H9 (cell line): ENCODE measurements at regions not wholly inside any gene's neighbourhood (a gene's known extent, or its start where the extent isn't known, plus 50 kb on each side); places are given as distances from the start of the nearest gene placed in this dataset.

ENCODE experiments used
- DNase-seq: peaks from one replicate; pipeline ENCODE4 v3.0.0-alpha.2; 2017
- H2AFZ ChIP-seq: one replicate; pipeline ENCODE4 v1.6.1; 2013; ENCODE audit warnings: mild to moderate bottlenecking, low read length, control low read depth, moderate library complexity
- H2AK5ac ChIP-seq: 2 replicates; pipeline ENCODE4 v1.6.1; 2013; ENCODE audit warnings: low read length, control low read depth, mixed read lengths; ENCODE audit not compliant: insufficient read length
- H2BK120ac ChIP-seq: one replicate; pipeline ENCODE4 v1.6.1; 2013; ENCODE audit warnings: low read depth, mild to moderate bottlenecking, low read length, control low read depth, inconsistent platforms; ENCODE audit not compliant: poor library complexity, severe bottlenecking
- H2BK12ac ChIP-seq: 2 replicates; pipeline ENCODE4 v1.6.1; 2013; ENCODE audit warnings: low read length, control low read depth, mixed read lengths, low read depth; ENCODE audit not compliant: insufficient read length
- H2BK15ac ChIP-seq: 2 replicates; pipeline ENCODE4 v1.6.1; 2013; ENCODE audit warnings: low read depth, low read length, control low read depth
- H2BK20ac ChIP-seq: one replicate; pipeline ENCODE4 v1.6.1; 2013; ENCODE audit warnings: low read depth, mild to moderate bottlenecking, low read length, control low read depth, inconsistent platforms; ENCODE audit not compliant: poor library complexity, severe bottlenecking
- H2BK5ac ChIP-seq: 2 replicates; pipeline ENCODE4 v1.6.1; 2013; ENCODE audit warnings: low read length, control low read depth, mixed read lengths; ENCODE audit not compliant: insufficient read length
- H3K14ac ChIP-seq: 2 replicates; pipeline ENCODE4 v1.6.1; 2013; ENCODE audit warnings: low read length, control low read depth; ENCODE audit not compliant: insufficient read depth
- H3K18ac ChIP-seq: 2 replicates; pipeline ENCODE4 v1.6.1; 2013; ENCODE audit warnings: low read depth, mild to moderate bottlenecking, mixed read lengths, low read length, control low read depth; ENCODE audit not compliant: insufficient read length
- H3K23ac ChIP-seq: 2 replicates; pipeline ENCODE4 v1.6.1; 2013; ENCODE audit warnings: low read length, control low read depth, mixed read lengths, low read depth; ENCODE audit not compliant: insufficient read length
- H3K23me2 ChIP-seq: 2 replicates; pipeline ENCODE4 v1.6.1; 2013; ENCODE audit warnings: low read depth, mild to moderate bottlenecking, mixed read lengths, low read length, control low read depth; ENCODE audit not compliant: insufficient read length, poor library complexity, severe bottlenecking
- H3K27ac ChIP-seq: 2 replicates; pipeline ENCODE4 v1.5.1; 2013; ENCODE audit warnings: low read length, control low read depth, mixed read lengths, low read depth; ENCODE audit not compliant: insufficient read length
- H3K27me3 ChIP-seq: 2 replicates; pipeline ENCODE4 v1.6.1; 2013; ENCODE audit warnings: low read length, control low read depth, inconsistent platforms; ENCODE audit not compliant: insufficient read depth
- H3K4ac ChIP-seq: 2 replicates; pipeline ENCODE4 v1.6.1; 2013; ENCODE audit warnings: low read depth, mild to moderate bottlenecking, control low read depth, inconsistent platforms, low read length, moderate library complexity
- H3K4me1 ChIP-seq: 2 replicates; pipeline ENCODE4 v1.6.1; 2013; ENCODE audit warnings: low read length, control low read depth, inconsistent platforms; ENCODE audit not compliant: insufficient read depth
- H3K4me2 ChIP-seq: 2 replicates; pipeline ENCODE4 v1.6.1; 2013; ENCODE audit warnings: low read length, control low read depth, mixed read lengths; ENCODE audit not compliant: insufficient read length, insufficient read depth
- H3K56ac ChIP-seq: 2 replicates; pipeline ENCODE4 v1.6.1; 2013; ENCODE audit warnings: low read depth, mild to moderate bottlenecking, mixed read lengths, low read length, control low read depth; ENCODE audit not compliant: insufficient read length
- H3K79me1 ChIP-seq: 2 replicates; pipeline ENCODE4 v1.6.1; 2013; ENCODE audit warnings: low read depth, mild to moderate bottlenecking, moderate library complexity, low read length, control low read depth, inconsistent platforms; ENCODE audit not compliant: insufficient read depth, poor library complexity, severe bottlenecking
- H3K79me2 ChIP-seq: 2 replicates; pipeline ENCODE4 v1.6.1; 2013; ENCODE audit warnings: low read length, control low read depth, inconsistent platforms; ENCODE audit not compliant: insufficient read depth
- H3K9ac ChIP-seq: 2 replicates; pipeline ENCODE4 v1.6.1; 2013; ENCODE audit warnings: low read length, control low read depth, mixed read lengths; ENCODE audit not compliant: insufficient read length; ENCODE audit errors: extremely low read depth
- H3K9me3 ChIP-seq: one replicate; pipeline ENCODE4 v1.6.1; 2013; ENCODE audit warnings: low read depth, low read length, inconsistent platforms; ENCODE audit not compliant: control insufficient read depth
- H3T11ph ChIP-seq: one replicate; pipeline ENCODE4 v1.6.1; 2013; ENCODE audit warnings: mild to moderate bottlenecking, low read length, control low read depth, inconsistent platforms
- H4K20me1 ChIP-seq: one replicate; pipeline ENCODE4 v1.6.1; 2013; ENCODE audit not compliant: control insufficient read depth, insufficient read length, insufficient read depth
- H4K5ac ChIP-seq: 2 replicates; pipeline ENCODE4 v1.6.1; 2013; ENCODE audit warnings: low read depth, mild to moderate bottlenecking, mixed read lengths, low read length, control low read depth; ENCODE audit not compliant: insufficient read length
- H4K8ac ChIP-seq: replicated peaks from 2 replicates; pipeline ENCODE4 v1.6.1; 2013; ENCODE audit warnings: low read length, control low read depth, mixed read lengths, low read depth; ENCODE audit not compliant: insufficient read length
- H4K91ac ChIP-seq: 2 replicates; pipeline ENCODE4 v1.6.1; 2013; ENCODE audit warnings: low read depth, mild to moderate bottlenecking, moderate library complexity, mixed read lengths, low read length, control low read depth; ENCODE audit not compliant: insufficient read length
- H3K27ac Mint-ChIP-seq, 3 experiments: 2 replicates in 2 of 3; 3 replicates in 1 of 3; pipeline ENCODE4 v1.8.0; 2020 to 2021; ENCODE audit warnings: mixed read lengths in 3 of 3, mild to moderate bottlenecking in 1 of 3, moderate library complexity in 1 of 3
- H3K27me3 Mint-ChIP-seq: 2 replicates; pipeline ENCODE4 v1.8.0; 2021; ENCODE audit warnings: low read depth, mild to moderate bottlenecking, moderate library complexity, mixed read lengths
- H3K36me3 Mint-ChIP-seq, 3 experiments: 2 replicates in 2 of 3; 3 replicates in 1 of 3; pipeline ENCODE4 v1.8.0; 2020 to 2021; ENCODE audit warnings: low read depth in 3 of 3, mixed read lengths in 3 of 3; ENCODE audit not compliant: insufficient read depth in 1 of 3
- H3K4me1 Mint-ChIP-seq, 2 experiments: 2 replicates each; pipeline ENCODE4 v1.8.0; 2020; ENCODE audit warnings: mixed read lengths in 2 of 2
- H3K4me3 Mint-ChIP-seq, 2 experiments: 2 replicates in 1 of 2; 3 replicates in 1 of 2; pipeline ENCODE4 v1.8.0; 2020 to 2021; ENCODE audit warnings: mild to moderate bottlenecking in 2 of 2, mixed read lengths in 2 of 2, moderate library complexity in 1 of 2
- H3K9me3 Mint-ChIP-seq, 2 experiments: 2 replicates in 1 of 2; 3 replicates in 1 of 2; pipeline ENCODE4 v1.8.0; 2020; ENCODE audit warnings: mild to moderate bottlenecking in 2 of 2, mixed read lengths in 2 of 2, moderate library complexity in 1 of 2
- WGBS: extraction: QIAGEN DNeasy Blood & Tissue Kit; methylation state at CpG from one replicate; pipeline ENCODE4 v1.1.7; 2013; ENCODE audit warnings: missing lambda C conversion rate, low lambda C conversion rate, mixed read lengths; ENCODE audit not compliant: insufficient read length; ENCODE audit errors: extremely low coverage; 5-methylcytosine and 5-hydroxymethylcytosine counted together
- TF ChIP-seq, protein P1 (sequence below): fragments of 200-600 bp; sonication (generic); conservative IDR thresholded peaks from 3 replicates; pipeline ENCODE4 v1.8.0; 2021; ENCODE audit warnings: antibody characterized with exemption, mild to moderate bottlenecking

GRCh38 chr3:35422101-35422500 is 217.2 kb upstream of the ARPP21 start:
- H3K27ac Mint-ChIP-seq, result no peak overlapping the region; a peak in 1 of 7 replicates
- H2BK120ac ChIP-seq, result no peak overlapping the region
- no peak overlapping the region for H3K56ac ChIP-seq
- no peak overlapping the region for H3K4me3 Mint-ChIP-seq
- no peak overlapping the region for H2BK12ac ChIP-seq
- H4K8ac ChIP-seq, result no peak overlapping the region
- H2BK15ac ChIP-seq, result no peak overlapping the region
- no peak overlapping the region for H3K14ac ChIP-seq
- H4K20me1 ChIP-seq, result no peaks in the 10 kb centered on the region
- no peak overlapping the region for H2BK5ac ChIP-seq
- H3K9me3 Mint-ChIP-seq, result no peaks in the 10 kb centered on the region
- no CpG with 5 or more reads among the region's 1 CpG for WGBS
- H4K5ac ChIP-seq, result no peak overlapping the region
- H3K4me1 ChIP-seq, result no peaks in the 10 kb centered on the region
- no peak overlapping the region for H3K23ac ChIP-seq
- no peak overlapping the region for H2AK5ac ChIP-seq
- no peak overlapping the region for H3T11ph ChIP-seq
- H3K4ac ChIP-seq, result no peak overlapping the region
- no peaks in the 10 kb centered on the region for H3K79me1 ChIP-seq
- no peak overlapping the region for H2BK20ac ChIP-seq
- H3K9me3 ChIP-seq, result no peaks in the 10 kb centered on the region
- TF ChIP-seq, protein P1, sequence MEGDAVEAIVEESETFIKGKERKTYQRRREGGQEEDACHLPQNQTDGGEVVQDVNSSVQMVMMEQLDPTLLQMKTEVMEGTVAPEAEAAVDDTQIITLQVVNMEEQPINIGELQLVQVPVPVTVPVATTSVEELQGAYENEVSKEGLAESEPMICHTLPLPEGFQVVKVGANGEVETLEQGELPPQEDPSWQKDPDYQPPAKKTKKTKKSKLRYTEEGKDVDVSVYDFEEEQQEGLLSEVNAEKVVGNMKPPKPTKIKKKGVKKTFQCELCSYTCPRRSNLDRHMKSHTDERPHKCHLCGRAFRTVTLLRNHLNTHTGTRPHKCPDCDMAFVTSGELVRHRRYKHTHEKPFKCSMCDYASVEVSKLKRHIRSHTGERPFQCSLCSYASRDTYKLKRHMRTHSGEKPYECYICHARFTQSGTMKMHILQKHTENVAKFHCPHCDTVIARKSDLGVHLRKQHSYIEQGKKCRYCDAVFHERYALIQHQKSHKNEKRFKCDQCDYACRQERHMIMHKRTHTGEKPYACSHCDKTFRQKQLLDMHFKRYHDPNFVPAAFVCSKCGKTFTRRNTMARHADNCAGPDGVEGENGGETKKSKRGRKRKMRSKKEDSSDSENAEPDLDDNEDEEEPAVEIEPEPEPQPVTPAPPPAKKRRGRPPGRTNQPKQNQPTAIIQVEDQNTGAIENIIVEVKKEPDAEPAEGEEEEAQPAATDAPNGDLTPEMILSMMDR, result no peak
- no peaks in the 10 kb centered on the region for H3K79me2 ChIP-seq
- H3K36me3 Mint-ChIP-seq, result no peaks in the 10 kb centered on the region
- H3K27ac ChIP-seq, result no peak overlapping the region
- no peak overlapping the region for H3K9ac ChIP-seq
- no peak overlapping the region for H3K4me2 ChIP-seq
- H4K91ac ChIP-seq, result no peak overlapping the region
- no peaks in the 10 kb centered on the region for H3K4me1 Mint-ChIP-seq
- H3K27me3 ChIP-seq, result no peaks in the 10 kb centered on the region
- H3K18ac ChIP-seq, result no peak overlapping the region
- no peaks in the 10 kb centered on the region for H3K23me2 ChIP-seq
- H2AFZ ChIP-seq, result no peak overlapping the region
- no peak for DNase-seq
- no peaks in the 10 kb centered on the region for H3K27me3 Mint-ChIP-seq
